GM12878 (cell line): ENCODE measurements at regions not wholly inside any gene's neighbourhood (a gene's known extent, or its start where the extent isn't known, plus 50 kb on each side); places are given as distances from the start of the nearest gene placed in this dataset.

Experiments used
- ATAC-seq: fragments of 200-7000 bp; cut with Tn5 transposase; 3 replicates; pipeline ENCODE4 v1.9.1; 2020; ENCODE audit warnings: mild to moderate bottlenecking, moderate library complexity
- BruUV-seq: library from RNA; stranded (reverse); fragments of 400-500 nt; replicated peaks from 2 replicates; lab custom pipeline; 2021; lab: Mats Ljungman, UMichigan
- CTCF ChIA-PET: fragments of 300-600 bp; sonication (Branson Sonifier 250); formaldehyde crosslinking; extraction: SDS; loops from one replicate; lab custom pipeline; 2021; ENCODE audit warnings: inconsistent platforms; lab: Yijun Ruan, JAX
- POLR2A ChIA-PET: fragments of 350-600 bp; formaldehyde crosslinking; extraction: SDS; loops from one replicate; lab custom pipeline; 2021; ENCODE audit warnings: inconsistent platforms; lab: Charles Lee
- RAD21 ChIA-PET: fragments of 300-600 bp; sonication (Branson Sonifier 250); formaldehyde crosslinking; loops from one replicate; lab custom pipeline; 2023; ENCODE audit warnings: antibody characterized with exemption; ENCODE audit not compliant: unreplicated experiment; lab: Charles Lee
- SMC1A ChIA-PET: fragments of 300-600 bp; sonication (Branson Sonifier 250); formaldehyde crosslinking; loops from one replicate; lab custom pipeline; 2023; ENCODE audit not compliant: unreplicated experiment, uncharacterized antibody; lab: Charles Lee
- DNase-seq: peaks from one replicate; pipeline ENCODE4 v3.0.0-alpha.2; 2011; ENCODE audit warnings: low read depth, low spot score
- FAIRE-seq: peaks from 3 replicates; lab custom pipeline; 2011; peaks lifted over from hg19 to GRCh38; lab: Jason Lieb, UNC
- H2AFZ ChIP-seq: 2 replicates; pipeline ENCODE4 v1.6.0; 2011; ENCODE audit warnings: low read depth, low read length, control low read depth; ENCODE audit not compliant: control insufficient read depth
- H3K27ac ChIP-seq: 2 replicates; pipeline ENCODE4 v1.5.1; 2011; ENCODE audit warnings: control low read depth; ENCODE audit not compliant: control insufficient read depth, insufficient read depth
- H3K27me3 ChIP-seq, 2 experiments: replicated peaks in 1 of 2; 2 replicates each; pipeline versions ENCODE4 v1.6.0 to v1.6.1; 2011; ENCODE audit warnings: low read length in 1 of 2; ENCODE audit not compliant: control insufficient read depth in 2 of 2, insufficient read depth in 2 of 2
- H3K36me3 ChIP-seq, 2 experiments: 2 replicates each; pipeline ENCODE4 v1.5.1; 2011; ENCODE audit warnings: low read length in 1 of 2; ENCODE audit not compliant: control insufficient read depth in 2 of 2, insufficient read depth in 2 of 2
- H3K4me1 ChIP-seq: 2 replicates; pipeline ENCODE4 v1.6.1; 2011; ENCODE audit warnings: mild to moderate bottlenecking, low read length, moderate library complexity, mixed read lengths; ENCODE audit not compliant: control insufficient read depth, insufficient read depth
- H3K4me2 ChIP-seq: 2 replicates; pipeline ENCODE4 v1.6.0; 2011; ENCODE audit warnings: control low read depth; ENCODE audit not compliant: control insufficient read depth, insufficient read depth
- H3K4me3 ChIP-seq: fragments of 200-600 bp; sonication (generic); 2 replicates; pipeline ENCODE4 v1.5.1; 2016
- H3K79me2 ChIP-seq: 2 replicates; pipeline ENCODE4 v1.6.0; 2011; ENCODE audit warnings: low read length; ENCODE audit not compliant: control insufficient read depth, insufficient read depth
- H3K9ac ChIP-seq: 2 replicates; pipeline ENCODE4 v1.8.0; 2011; ENCODE audit warnings: low read length, control low read depth, mixed read lengths; ENCODE audit not compliant: control insufficient read depth, insufficient read depth
- H3K9me3 ChIP-seq: replicated peaks from 3 replicates; pipeline ENCODE4 v1.5.1; 2011; ENCODE audit warnings: mild to moderate bottlenecking, low read length; ENCODE audit not compliant: control insufficient read depth, insufficient read depth
- H4K20me1 ChIP-seq: 2 replicates; pipeline ENCODE4 v1.6.0; 2011; ENCODE audit not compliant: control insufficient read depth, insufficient read depth
- BCL3 ChIP-seq: IDR thresholded peaks from 2 replicates; pipeline ENCODE4 v1.6.1; 2011; ENCODE audit warnings: borderline replicate concordance, low read depth, mild to moderate bottlenecking, moderate library complexity, low read length; ENCODE audit not compliant: insufficient read depth, poor library complexity, severe bottlenecking
- E2F4 ChIP-seq: IDR thresholded peaks from 2 replicates; pipeline ENCODE4 v1.6.1; 2012; ENCODE audit warnings: low read depth, low read length, improper control_type of control experiment
- EP300 ChIP-seq, 2 experiments: fragments of 150-350 bp in 1 of 2; IDR thresholded peaks; 2 replicates each; pipeline ENCODE4 v1.6.1; 2011 to 2012; ENCODE audit warnings: low read depth in 2 of 2, low read length in 2 of 2, borderline replicate concordance in 1 of 2, improper control_type of control experiment in 1 of 2, inconsistent platforms in 1 of 2; ENCODE audit not compliant: control insufficient read depth in 1 of 2
- KAT2A ChIP-seq: conservative IDR thresholded peaks from 2 replicates; pipeline ENCODE4 v1.6.1; 2011; ENCODE audit warnings: low read depth, low read length; ENCODE audit not compliant: control insufficient read depth
- MTA3 ChIP-seq: IDR thresholded peaks from 2 replicates; pipeline ENCODE4 v1.6.1; 2012; ENCODE audit warnings: low read length, inconsistent platforms, borderline replicate concordance
- MYB ChIP-seq: fragments of 150-350 bp; IDR thresholded peaks from 2 replicates; pipeline ENCODE4 v1.6.1; 2014; ENCODE audit warnings: mild to moderate bottlenecking, low read depth, low read length, borderline replicate concordance
- MYC ChIP-seq: IDR thresholded peaks from 2 replicates; pipeline ENCODE4 v1.6.1; 2011; ENCODE audit warnings: mild to moderate bottlenecking, low read length, moderate library complexity, inconsistent platforms; ENCODE audit not compliant: insufficient read depth, insufficient replicate concordance, insufficient read length, severe bottlenecking
- NR2C2 ChIP-seq: IDR thresholded peaks from 2 replicates; pipeline ENCODE4 v1.6.1; 2011; ENCODE audit warnings: borderline replicate concordance, low read depth; ENCODE audit not compliant: control insufficient read depth, insufficient read length
- PAX5 ChIP-seq: IDR thresholded peaks from 2 replicates; pipeline ENCODE4 v1.6.1; 2011; ENCODE audit warnings: low read depth, low read length, borderline replicate concordance
- RB1 ChIP-seq: fragments of 450-650 bp; formaldehyde crosslinking; IDR thresholded peaks from 2 replicates; pipeline ENCODE4 v1.6.1; 2017; ENCODE audit warnings: mild to moderate bottlenecking, borderline replicate concordance
- RELA ChIP-seq: fragments of 450-650 bp; IDR thresholded peaks from 2 replicates; pipeline ENCODE4 v1.8.0; 2014; ENCODE audit warnings: borderline replicate concordance; ENCODE audit not compliant: partially characterized antibody
- RFX5 ChIP-seq: IDR thresholded peaks from 2 replicates; pipeline ENCODE4 v1.6.1; 2011; ENCODE audit warnings: low read depth, low read length, improper control_type of control experiment
- SMAD1 ChIP-seq: fragments of 450-650 bp; IDR thresholded peaks from 2 replicates; pipeline ENCODE4 v1.6.1; 2018; ENCODE audit warnings: mild to moderate bottlenecking, low read depth; ENCODE audit not compliant: partially characterized antibody
- SREBF2 ChIP-seq: IDR thresholded peaks from 2 replicates; pipeline ENCODE4 v1.6.1; 2012; ENCODE audit warnings: mild to moderate bottlenecking, low read length
- TARDBP ChIP-seq: IDR thresholded peaks from 2 replicates; pipeline ENCODE4 v1.6.1; 2016; ENCODE audit warnings: borderline replicate concordance
- ZBED1 ChIP-seq: IDR thresholded peaks from 2 replicates; pipeline ENCODE4 v1.6.1; 2016; ENCODE audit warnings: borderline replicate concordance
- ZNF384 ChIP-seq: IDR thresholded peaks from 2 replicates; pipeline ENCODE4 v1.6.1; 2012; ENCODE audit warnings: low read depth, mild to moderate bottlenecking, low read length, improper control_type of control experiment, borderline replicate concordance
- WGBS: methylation state at CpG from one replicate; pipeline ENCODE4 v1.1.6; 2016; ENCODE audit warnings: low lambda C conversion rate; ENCODE audit not compliant: insufficient replicate concordance, insufficient coverage; ENCODE audit errors: missing lambda C conversion rate; 5-methylcytosine and 5-hydroxymethylcytosine counted together
- in situ Hi-C: fragments of 300-500 bp; cut with MboI; formaldehyde crosslinking; loops from 9 replicates; pipeline ENCODE4 v1.14.3; 2018; ENCODE audit warnings: mixed read lengths
- intact Hi-C: fragments of 100-400 bp; cut with micrococcal nuclease; formaldehyde crosslinking; loops from one replicate; pipeline ENCODE4 v1.14.2; 2022; ENCODE audit not compliant: unreplicated experiment
- TF ChIP-seq, protein P1 (sequence below): fragments of 450-650 bp; IDR thresholded peaks from 2 replicates; pipeline ENCODE4 v1.6.1; 2017; ENCODE audit warnings: mild to moderate bottlenecking, moderate library complexity

- no peak for TF ChIP-seq BCL3
- TF ChIP-seq SMAD1 = no peak
- TF ChIP-seq E2F4 = no peak
- TF ChIP-seq ZNF384 = no peak
- no peak for TF ChIP-seq PAX5
- no peak for TF ChIP-seq RB1
- no peak for TF ChIP-seq MYB
These were observed 134.8 kb downstream of the CCDC59 start (continued) for GRCh38 chr12:82223426-82223825.

DNA sequence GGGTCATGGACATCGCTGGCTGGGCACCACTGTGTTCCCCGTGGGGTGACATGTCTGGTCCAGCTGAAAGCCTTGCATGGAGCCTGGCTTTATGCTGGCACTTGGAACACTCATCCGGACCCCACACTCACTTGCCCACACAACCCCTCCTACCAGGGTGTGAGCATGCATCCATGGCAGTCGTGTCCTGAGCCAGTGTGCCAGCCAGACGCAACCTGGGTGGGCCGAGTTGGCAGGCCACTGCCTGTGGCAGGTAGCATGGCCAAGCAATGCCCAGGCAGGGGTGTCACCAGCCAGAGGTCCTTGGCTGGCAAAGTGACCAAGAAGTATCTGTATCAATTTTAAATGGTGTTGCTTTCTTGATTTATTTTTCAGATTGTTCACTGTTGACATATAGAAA is 141.7 kb downstream of the CCDC59 start:
- Histone ChIP-seq H3K4me1 (no peaks in the 10 kb centered on the region), H3K4me2 (no peak overlapping the region), H4K20me1 (no peaks in the 10 kb centered on the region), H2AFZ (no peak overlapping the region), H3K4me3 (no peak overlapping the region), H3K27me3 (no peaks in the 10 kb centered on the region), H3K27ac (no peak overlapping the region), H3K79me2 (no peaks in the 10 kb centered on the region), H3K9ac (no peak overlapping the region), H3K9me3 (no peaks in the 10 kb centered on the region), H3K36me3 (no peaks in the 10 kb centered on the region)
- SMC1A ChIA-PET = no interaction called here
- RAD21 ChIA-PET = no interaction called here
- 18% methylated on average over 6 of the region's 6 CpGs for WGBS
- TF ChIP-seq TARDBP (no peak), KAT2A (no peak), NR2C2 (no peak), EP300 (IDR thresholded peaks at IDR 0.05; ENCODE audit: borderline replicate concordance in 1 of 2, control insufficient read depth in 1 of 2, low read depth in 2 of 2, low read length in 2 of 2) (no peak), RELA (no peak), MTA3 (no peak), MYC (no peak), RFX5 (no peak), ZBED1 (no peak), SREBF2 (no peak)
- TF ChIP-seq, protein P1, sequence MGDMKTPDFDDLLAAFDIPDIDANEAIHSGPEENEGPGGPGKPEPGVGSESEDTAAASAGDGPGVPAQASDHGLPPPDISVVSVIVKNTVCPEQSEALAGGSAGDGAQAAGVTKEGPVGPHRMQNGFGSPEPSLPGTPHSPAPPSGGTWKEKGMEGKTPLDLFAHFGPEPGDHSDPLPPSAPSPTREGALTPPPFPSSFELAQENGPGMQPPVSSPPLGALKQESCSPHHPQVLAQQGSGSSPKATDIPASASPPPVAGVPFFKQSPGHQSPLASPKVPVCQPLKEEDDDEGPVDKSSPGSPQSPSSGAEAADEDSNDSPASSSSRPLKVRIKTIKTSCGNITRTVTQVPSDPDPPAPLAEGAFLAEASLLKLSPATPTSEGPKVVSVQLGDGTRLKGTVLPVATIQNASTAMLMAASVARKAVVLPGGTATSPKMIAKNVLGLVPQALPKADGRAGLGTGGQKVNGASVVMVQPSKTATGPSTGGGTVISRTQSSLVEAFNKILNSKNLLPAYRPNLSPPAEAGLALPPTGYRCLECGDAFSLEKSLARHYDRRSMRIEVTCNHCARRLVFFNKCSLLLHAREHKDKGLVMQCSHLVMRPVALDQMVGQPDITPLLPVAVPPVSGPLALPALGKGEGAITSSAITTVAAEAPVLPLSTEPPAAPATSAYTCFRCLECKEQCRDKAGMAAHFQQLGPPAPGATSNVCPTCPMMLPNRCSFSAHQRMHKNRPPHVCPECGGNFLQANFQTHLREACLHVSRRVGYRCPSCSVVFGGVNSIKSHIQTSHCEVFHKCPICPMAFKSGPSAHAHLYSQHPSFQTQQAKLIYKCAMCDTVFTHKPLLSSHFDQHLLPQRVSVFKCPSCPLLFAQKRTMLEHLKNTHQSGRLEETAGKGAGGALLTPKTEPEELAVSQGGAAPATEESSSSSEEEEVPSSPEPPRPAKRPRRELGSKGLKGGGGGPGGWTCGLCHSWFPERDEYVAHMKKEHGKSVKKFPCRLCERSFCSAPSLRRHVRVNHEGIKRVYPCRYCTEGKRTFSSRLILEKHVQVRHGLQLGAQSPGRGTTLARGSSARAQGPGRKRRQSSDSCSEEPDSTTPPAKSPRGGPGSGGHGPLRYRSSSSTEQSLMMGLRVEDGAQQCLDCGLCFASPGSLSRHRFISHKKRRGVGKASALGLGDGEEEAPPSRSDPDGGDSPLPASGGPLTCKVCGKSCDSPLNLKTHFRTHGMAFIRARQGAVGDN = no peak
- FAIRE-seq (no peak), DNase-seq (no peak), ATAC-seq (no peak)
- POLR2A ChIA-PET = no interaction called here
- in situ Hi-C loops (no loop called here), intact Hi-C loops (no loop called here)
- CTCF ChIA-PET = no interaction called here
- no TSS peak for BruUV-seq
